NCI-H2107 (cell line): ENCODE measurements at regions not wholly inside any gene's neighbourhood (a gene's known extent, or its start where the extent isn't known, plus 50 kb on each side); places are given as distances from the start of the nearest gene placed in this dataset.

Experiments used
- DNase-seq: peaks from one replicate; lab custom pipeline; 2025; lab: John Stamatoyannopoulos, UW

DNA sequence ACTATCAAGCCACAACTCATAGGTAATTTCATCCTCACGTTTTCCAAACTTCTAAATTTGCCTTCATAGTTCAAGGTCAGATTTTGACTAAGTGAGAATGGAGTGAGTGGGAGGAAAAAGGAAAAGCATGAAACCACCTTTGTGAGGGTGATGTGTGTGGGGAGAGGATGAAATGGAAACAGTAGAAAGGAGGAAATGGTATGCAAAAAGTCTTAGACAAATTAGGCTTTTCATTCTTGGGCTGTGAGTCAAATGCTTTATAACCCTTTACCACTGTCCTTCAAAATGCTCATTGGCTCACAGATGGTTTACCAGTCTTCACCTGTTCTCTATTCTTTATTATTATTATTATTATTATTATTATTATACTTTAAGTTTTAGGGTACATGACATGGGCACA lies 127.2 kb downstream of the RAP2A start:
- DNase-seq: no peak

DNA sequence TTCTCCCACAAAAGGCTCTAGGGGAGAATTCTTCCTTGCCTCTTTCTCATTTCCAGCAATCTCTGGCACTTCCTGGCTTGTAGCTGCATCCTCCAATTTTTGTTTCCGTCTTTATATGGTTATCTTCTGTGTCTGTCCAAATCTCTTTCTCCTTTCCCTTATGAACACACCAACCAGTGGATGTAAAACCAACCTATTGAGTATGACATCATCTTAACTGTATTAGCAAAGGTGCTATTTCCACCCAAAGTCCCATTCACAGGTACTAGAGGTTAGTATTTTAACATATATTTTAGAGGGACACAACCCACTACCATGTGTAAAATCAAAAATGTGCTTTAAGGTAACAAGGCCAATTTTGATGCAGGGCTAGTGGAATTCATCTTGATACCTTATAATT lies 129.0 kb downstream of the RAP2A start:
- no peak for DNase-seq

DNA sequence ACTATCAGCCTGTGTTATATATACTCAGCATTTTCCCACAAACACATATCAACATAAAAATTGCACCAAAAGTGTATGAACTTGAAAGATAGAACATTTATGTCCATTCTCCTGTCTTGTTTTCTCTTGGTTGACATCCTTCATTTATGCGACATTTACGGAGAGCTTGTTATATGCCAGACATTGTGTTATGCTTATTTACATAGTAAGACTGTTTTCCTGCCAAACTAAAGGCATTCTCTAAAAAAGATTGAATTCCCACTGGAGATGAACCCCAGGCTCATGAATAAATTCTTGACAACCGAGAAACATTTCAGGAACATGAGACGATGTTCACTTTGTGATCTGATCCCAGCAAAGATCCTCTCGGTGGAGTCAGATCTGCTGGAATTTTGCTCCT lies 131.0 kb downstream of the RAP2A start:
- DNase-seq: no peak

DNA sequence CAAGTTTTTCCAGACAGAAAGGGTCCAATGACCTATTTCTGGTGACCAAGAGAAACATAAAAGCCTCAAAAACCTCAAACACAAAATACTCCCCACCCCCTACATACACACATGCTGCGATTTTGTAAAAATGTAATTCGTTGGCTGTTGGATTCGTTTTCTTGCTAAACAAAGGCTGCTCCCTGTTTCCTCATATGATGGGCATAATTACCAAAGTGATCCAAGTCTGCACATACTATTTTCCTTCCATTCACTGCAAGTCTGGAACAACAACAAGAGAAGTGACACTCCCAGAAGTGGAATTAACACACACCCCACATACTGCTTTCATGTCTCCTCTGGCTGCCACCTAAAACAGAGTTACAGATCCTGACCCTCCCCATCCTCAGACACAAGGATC lies 131.9 kb downstream of the RAP2A start:
- no peak for DNase-seq

DNA sequence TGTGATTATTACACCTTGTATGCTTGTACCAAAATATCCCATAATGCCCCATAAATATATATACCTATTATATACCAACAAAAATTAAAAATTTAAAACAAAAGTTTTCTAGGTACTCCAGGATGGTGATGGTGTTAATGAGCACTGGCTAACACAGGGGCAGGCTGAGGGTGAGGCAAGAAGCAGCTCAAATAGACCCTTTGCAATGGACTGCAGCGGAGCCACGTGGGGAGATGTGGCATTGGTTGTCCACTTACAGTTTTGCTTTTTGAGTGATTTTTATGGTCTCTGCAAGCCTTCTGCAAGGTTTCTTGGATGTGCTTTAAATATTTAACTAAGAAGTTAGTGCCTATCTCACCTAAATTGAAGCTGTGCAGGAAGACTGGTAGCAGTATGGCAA lies 132.9 kb downstream of the RAP2A start:
- DNase-seq: no peak

DNA sequence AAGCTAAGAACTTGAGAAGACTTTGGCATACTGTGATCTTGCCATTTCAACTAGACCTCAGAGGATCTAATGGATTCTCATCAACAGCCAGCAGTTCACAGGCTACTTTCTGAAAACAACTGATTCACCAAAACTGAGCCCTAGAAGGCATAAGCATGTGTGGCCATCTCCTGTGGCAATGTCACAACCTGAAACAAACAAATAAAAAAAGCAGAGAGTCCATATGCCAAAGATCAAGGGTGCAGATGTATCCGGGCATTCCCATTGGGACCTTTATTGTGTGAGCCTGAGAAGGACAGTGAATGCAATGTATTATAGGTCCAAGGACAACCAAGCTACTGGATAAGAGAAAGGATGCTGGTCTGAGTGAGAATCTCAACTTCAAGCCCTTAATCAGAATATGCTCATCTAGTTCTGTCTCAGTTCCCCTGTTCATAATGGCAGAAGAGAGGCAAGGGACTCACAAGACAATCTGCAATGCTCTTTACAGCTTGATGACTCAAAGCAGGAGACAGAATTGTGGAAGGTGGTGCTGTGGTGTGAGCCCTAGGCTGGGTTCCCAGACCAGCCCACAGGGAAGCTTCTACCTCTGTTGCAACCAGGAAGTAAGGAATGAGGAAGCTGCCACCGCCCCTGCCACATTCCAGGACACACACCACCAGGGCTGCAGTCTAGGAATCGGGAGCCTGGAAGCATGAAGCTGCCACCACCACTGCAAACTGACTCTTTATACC lies 133.7 kb downstream of the RAP2A start:
- DNase-seq: no peak

DNA sequence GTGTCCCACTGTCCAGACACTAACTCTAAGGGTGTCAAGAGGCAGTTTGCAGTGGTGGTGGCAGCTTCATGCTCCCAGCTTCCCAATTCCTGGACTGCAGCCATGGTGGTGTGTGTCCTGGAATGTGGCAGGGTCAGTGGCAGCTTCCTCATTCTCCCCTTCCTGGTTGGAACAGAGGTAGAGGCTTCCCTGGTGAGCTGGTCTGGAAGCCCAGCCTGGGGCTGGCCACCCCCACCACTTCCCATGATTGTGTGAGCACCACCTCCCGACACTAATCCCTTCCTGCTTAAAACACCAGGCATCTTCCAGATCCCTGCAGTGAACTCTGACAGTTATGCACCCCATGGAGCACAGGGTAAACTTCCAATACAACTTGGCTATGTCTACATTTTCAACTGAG lies 134.9 kb downstream of the RAP2A start:
- DNase-seq: no peak

DNA sequence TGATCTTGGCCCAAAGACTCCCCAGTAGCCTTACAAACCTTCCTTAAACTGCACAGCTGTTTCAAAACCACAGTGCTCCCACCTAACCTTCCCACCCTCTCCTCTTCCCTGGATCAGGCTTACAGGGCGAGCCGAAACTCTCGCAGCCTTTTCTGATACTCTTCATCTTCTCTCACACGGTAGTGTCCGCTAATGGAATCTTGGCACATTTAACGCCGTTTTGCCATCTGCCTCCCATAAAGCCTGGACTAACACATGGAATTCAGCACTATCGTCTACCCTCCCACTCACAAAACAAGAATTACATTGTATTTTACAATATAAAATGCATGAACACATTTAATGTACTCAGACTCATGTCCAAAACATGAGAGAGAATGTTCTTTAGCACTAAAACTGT lies 135.9 kb downstream of the RAP2A start:
- DNase-seq: no peak

DNA sequence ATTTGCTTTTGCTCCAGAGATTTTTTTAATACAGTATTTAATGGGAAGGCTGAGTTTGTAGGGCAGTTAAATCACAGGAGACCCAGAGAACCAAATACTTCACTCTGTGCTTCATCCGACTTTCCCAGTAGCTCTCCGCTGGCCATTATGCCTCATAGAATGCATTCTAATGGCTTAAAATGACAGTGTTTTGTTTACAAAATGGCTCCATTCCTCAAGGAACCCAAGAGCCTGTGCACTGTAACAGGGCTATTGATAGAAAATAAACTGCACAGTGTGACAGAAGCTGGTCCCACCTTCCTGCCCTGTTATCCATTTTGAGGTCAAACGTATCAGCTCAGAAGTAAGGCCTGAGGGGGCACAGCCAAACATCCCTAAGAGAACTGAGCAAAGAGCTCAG lies 136.5 kb downstream of the RAP2A start:
- no peak for DNase-seq

DNA sequence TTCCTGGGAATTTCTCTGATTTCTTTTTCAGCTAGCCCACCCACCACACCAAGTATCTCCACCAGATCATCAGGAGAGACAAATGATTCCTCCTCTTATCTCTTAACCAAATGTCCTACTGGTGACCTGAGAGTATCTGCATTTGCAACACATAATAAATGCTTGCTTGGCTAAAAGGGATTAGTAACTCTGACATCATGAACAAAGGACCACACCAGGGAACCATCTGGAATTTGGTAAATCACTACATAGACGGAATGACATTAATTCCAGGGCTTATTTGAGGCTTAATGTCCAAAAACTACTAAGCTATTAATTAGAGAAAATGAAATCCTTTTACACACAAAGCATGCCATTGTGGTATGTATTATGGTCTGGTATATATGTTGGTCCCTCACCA lies 139.0 kb downstream of the RAP2A start:
- no peak for DNase-seq

DNA sequence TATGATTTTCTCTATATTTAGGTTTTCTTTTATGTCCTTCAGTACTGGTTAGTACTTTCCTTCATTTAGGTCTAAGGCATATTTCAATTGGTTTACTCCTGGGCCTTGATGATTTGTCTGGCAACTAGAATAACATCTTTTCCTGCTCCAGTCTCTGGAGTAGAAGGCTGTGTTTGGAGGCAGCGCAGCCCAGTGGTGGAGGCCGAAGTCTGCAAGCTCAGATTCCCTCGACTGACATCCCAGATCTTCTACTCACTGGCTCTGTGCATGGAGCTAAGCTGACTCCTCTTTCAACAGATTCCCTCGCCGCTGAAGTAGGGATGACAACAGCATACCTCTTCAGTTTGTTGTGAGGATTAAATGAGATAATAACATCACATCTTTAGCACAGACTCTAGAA lies 141.0 kb downstream of the RAP2A start:
- no peak for DNase-seq

DNA sequence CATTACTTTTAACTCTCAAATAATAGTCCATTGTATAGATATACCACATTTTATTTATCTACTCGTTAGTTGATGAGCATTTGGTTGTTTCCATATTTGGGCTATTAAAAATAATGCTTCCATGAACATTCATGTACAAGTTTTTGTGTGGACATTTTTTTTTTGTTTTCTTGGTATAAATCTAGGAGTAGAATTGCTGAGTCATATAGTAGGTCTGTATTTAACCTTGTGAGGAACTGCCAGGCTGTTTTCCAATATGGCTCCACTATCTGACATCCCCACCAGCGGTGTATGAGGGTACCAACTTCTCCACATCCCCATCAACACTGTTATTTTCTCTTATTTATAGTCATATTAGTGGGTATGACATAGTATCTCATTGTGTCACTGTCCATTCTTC lies 143.1 kb downstream of the RAP2A start:
- no peak for DNase-seq

DNA sequence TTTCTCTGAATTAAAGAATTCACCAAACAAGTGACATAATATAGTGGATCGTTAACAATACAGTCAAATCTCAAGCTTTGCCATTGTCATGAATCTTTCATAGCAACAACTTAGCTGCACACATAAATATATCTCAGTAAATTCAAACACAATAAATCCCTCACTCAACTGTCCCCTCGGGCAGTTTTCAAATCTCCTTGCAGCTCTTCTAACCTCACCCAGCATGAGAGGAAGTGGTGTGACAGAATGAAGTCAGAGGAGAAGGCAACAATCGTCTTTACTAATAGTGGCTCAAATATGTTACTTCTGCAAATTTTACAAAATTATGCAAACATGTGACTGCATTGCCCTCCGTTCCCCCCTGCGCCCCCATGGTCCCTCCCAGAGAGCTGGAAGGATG lies 148.2 kb downstream of the RAP2A start:
- no peak for DNase-seq

DNA sequence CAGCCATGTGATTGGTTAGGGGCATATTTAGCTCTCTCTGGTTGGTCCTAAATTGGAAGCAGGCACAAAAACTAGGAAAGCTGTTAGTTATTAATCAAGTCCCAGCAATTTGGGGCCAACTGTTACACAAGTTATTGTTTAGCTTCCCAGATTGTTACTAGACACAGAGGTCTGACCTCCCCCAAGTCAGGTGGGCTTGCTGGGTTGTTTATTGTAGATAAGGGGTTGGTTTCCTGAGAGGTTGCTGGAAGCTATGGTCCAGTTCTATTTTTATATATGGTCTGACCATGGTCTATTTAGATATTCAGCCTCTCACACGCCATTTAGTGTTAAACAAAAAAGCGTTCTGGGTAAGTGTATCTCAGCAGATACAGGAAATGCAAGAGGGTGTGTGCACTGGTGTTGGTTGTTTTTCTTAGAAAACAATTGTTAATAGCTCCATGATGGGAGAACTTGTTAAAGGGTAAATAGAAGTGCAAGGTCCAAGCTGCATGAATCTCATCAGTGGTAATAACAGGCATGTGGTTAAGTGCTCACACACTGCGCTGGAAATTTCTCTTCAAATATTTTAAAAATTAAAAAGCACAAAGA lies 150.0 kb downstream of the RAP2A start:
- no peak for DNase-seq

DNA sequence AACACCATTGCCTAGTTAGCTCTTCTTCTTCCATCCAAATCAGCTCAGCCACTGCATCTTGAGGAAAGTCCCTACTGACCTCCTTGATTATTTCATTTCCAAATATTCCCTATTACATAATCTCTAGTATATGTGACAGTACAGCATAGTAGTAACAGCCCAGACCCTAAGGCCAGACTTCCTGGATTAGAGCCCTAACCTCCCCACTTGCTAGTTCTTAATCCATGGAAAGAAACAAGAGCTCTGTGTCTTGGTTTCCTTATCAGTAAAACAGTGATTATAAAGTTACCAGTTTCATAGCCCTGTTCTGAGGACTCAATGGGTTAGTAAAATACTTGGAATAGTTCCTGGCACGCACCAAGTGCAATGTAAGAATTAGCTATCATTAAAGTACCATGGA lies 153.0 kb downstream of the RAP2A start:
- no peak for DNase-seq

DNA sequence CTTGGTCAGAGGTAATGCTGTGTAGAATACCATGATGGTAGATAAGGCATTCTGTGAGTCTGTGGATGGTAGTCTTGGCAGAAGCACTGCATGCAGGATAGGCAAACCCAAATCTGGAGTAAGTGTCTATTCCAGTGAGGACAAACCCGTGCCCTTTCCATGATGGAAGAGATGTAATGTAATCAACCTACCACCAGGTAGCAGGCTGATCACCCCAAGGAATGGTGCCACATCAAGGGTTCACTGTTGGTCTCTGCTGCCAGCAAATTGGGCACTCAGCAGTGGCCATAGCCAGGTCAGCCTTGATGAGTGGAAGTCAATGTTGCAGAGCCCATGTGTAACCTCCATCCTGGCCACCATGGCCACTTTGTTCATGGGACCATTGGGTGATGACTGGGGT lies 155.0 kb downstream of the RAP2A start:
- DNase-seq: no peak

DNA sequence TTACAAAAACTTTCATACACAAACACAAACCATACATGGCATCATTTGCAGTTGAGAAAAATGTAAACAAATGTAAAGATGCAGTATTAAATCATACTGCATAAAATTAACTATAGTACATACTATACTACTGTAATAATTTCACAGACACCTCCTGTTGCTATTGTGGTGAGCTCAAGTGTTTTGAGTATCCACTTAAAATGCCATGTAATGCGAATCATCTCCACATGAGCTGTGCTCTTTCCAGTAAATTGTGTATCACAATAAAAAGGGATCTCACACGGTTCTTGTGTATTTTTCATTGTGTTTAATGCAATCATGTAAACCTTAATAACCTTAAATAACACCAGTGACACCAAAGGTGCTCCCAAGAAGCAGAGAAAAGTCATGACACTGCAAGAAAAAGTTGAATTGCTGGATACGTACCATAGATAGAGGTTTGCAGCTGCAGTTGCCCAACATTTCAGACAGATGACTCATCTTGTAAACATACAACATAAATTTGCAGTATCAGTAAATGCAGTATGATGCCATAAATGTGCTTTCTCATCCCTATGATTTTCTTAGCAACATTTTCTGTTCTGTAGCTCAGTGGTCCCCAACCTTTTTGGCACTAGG lies 166.6 kb downstream of the RAP2A start:
- no peak for DNase-seq

DNA sequence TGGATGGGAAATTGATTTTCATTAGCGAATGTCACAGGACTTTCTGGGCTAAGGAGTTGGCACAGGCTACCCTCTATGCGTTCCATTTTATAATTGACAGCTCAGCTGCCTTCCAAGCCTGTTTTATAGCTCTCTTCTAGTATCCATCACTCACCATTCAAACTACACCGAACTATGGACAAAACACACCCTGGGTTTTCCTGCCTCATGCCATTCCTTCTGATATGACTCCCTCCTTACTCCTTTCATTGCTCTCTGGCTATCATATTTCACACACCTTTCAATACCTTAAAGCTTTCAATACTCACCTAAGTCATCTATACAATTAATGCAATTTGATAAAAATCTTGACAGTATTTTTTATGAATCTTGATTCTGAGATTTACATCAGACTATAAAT lies 181.3 kb downstream of the RAP2A start:
- no peak for DNase-seq

DNA sequence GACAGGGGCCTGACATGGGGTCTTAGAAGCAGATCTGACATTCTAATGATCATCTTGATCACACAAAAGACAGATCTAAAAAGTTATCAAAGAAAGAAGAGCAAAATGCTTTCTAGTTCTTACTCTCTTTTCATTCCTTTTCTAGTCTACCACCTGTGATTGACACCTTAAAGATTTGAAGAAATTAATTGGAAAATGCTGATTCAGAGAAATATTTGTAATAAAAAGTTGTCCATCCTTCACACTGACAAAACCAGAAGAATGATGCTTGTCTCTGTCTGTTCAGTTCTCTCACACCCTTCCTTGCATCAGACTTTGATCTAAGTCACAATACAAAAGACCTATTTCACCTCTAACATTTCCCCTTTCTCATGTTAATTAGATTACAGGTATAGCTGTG lies 182.4 kb downstream of the RAP2A start:
- DNase-seq: no peak

DNA sequence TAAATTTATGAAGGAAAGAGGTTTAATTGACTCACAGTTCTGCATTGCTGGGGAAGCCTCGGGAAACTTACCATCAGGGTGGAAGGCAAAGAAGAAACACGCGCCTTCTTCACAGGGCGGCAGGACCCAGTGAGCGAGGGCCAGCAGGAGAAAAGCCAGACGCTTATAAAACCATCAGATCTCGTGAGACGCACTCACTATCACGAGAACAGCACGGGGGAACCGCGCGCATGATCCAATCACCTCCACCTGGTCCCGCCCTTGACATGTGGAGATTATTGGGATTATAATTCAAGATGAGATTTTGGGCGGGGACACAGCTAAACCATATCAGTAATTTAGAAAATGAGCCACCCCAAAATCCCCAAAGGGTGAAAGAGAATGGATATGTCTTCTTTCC lies 187.1 kb downstream of the RAP2A start:
- DNase-seq: no peak

DNA sequence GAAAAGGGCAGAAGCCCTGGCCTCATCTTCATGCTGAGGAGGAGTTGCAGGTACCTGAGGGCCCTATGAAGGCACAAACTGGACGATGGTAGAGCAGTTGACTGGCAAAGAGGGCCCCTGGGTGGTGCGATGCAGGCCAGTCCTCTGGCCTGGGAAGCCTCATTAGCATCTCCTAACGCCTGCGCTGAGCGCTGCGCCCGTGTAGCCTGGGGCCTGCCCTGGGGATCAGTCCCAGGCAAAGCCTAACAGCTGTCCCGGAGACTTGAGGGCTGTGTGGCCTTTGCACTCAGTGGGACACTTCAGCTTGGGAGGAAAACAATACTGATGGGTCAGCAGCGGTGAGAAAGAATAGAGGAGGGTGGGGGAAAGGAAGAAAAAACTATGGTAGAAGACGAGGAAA lies 187.7 kb downstream of the RAP2A start:
- no peak for DNase-seq

DNA sequence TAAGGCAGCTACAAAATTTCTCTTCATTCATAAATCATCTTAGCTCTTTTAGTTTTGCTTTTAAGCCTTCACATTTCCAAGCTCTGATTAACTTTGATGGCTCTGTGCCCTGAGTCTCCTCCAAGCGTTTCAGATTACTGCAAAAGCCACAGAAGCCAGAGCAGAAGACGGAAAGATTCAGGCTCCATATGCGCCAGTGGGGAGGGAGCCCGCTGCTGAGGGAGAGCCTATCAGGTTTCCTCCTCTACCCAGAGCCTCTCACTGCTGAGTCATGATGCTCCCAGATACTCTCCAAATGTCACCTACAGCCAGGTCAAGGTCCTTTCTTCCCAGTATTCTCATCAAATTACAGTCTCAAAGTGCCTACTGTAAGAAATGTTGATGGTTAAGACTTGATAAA lies 193.6 kb downstream of the RAP2A start:
- peak; percentile 35 for DNase-seq

DNA sequence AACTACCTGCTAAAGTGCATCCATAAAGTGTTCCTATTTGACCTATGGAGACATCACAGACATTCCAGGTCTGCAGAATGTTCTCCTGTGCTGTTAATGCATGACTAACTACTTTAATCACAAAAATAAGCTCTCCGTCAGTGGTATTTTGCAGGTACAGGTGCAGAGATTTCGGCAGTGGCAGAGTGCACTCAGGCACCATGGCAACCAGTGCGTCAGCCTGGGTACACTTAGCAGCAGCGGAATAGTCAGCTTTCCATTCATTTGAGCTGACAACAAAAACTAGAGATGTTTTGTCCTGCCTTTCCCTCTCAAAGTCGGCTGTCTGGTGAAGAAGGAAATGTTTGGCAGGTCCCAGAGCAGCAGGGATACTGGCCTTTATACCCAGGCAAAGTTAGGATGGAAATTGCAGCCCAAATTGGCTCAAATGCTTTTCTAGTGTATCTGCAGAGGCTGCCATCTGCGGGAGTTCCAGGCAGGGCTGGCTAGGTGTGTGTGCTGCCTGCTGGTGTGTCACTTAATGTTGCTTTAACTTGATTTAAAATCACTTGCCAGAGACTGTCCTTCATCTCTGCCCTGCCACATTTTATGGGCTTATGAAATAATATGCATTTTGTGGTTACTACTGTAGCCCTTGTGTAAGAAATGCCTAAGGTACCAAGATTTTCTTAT lies 195.8 kb downstream of the RAP2A start:
- DNase-seq: peak; percentile 12
